ENCODE measurements at regions not wholly inside any gene's neighbourhood (a gene's known extent, or its start where the extent isn't known, plus 50 kb on each side); places are given as distances from the start of the nearest gene placed in this dataset.

DNA sequence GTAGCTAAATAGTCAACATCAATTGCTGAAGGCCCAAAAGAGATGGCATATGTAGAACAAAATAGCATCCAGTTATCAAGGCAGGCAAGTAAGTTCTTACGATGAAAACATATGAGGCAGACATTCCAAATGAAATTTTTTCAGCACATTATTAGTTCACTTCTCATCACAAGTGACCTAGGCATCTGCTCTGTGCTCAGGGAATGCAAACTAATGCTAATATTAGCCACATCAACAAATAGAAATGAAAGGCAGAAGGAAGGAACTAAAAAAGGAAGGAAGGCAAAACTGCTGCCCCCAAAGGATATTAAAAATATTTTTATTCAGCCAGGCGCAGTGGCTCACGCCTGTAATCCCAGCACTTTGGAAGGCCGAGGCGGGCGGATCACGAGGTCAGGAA lies 51.2 kb upstream of the ROCK1 start:
- TF ChIP-seq ARNT (IDR thresholded peaks at IDR 0.05) (no peak), FOXM1 (IDR thresholded peaks at IDR 0.05; ENCODE audit: borderline replicate concordance) (no peak), CTBP1 (IDR thresholded peaks at IDR 0.05; ENCODE audit: borderline replicate concordance) (no peak), LEF1 (IDR thresholded peaks at IDR 0.05; ENCODE audit: borderline replicate concordance) (no peak), HDGF (IDR thresholded peaks at IDR 0.05; ENCODE audit: borderline replicate concordance) (no peak), FOXA1 (IDR thresholded peaks at IDR 0.05) (no peak), SUZ12 (IDR thresholded peaks at IDR 0.05) (no peak), ELF4 (IDR thresholded peaks at IDR 0.05) (no peak), BHLHE40 (IDR thresholded peaks at IDR 0.05; ENCODE audit: borderline replicate concordance) (no peak), L3MBTL2 (conservative IDR thresholded peaks at IDR 0.05) (no peak), SP1 (IDR thresholded peaks at IDR 0.05) (no peak), NFRKB (IDR thresholded peaks at IDR 0.05) (no peak), PKNOX1 (IDR thresholded peaks at IDR 0.05) (no peak)
- ChIA-PET POLR2A (no interaction called here), CTCF (no interaction called here)
- DNase-seq (ENCODE audit: extremely low spot score) = no peak

DNA sequence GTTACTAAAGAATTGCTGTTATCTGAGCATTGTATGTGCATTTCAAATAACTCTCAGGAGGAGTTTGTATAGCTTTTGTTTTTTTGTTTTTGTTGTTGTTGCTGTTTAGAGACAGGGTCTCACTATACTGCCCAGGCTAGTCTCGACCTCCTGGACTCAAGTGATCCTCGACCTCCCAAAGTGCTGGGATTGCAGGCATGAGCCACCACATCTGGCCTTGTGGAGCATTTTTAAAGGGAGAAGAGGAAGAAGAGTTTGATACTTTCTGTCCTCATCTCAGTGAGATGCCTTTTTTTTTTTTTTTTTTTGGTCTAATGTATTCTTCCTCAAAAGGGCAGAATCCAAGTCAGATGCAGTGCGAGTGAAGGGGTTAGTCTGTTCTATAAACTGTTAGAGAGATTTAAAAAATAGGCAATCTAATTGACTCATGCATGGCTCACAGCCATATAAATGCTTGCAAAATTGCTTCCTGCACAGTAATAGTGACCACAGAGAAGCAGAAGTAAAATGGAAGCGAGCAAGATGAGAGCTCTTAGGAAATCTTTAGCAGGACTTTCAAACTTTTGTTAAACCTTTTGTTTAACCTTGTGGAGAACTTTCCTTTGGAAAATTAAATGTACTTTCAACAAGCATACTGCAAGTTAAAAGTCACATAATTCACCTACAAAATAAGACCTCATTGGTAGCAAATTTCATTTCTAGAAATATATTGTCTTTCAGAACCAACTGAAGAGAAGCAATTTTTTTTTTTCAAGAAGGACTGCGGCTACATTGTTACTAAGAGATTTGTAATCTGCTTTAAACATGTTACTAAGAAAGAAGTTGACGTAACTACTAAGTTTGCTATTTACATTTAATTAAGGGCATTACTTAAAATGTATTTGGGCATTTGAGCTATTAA lies 52.3 kb upstream of the ROCK1 start:
- TF ChIP-seq SP1 (IDR thresholded peaks at IDR 0.05) = no peak
- no peak for TF ChIP-seq LEF1 (IDR thresholded peaks at IDR 0.05; ENCODE audit: borderline replicate concordance)
- no peak for TF ChIP-seq ARNT (IDR thresholded peaks at IDR 0.05)
- TF ChIP-seq CTBP1 (IDR thresholded peaks at IDR 0.05; ENCODE audit: borderline replicate concordance) = no peak
- no peak for TF ChIP-seq FOXK2 (IDR thresholded peaks at IDR 0.05)
- no peak for TF ChIP-seq SUZ12 (IDR thresholded peaks at IDR 0.05)
- TF ChIP-seq BHLHE40 (IDR thresholded peaks at IDR 0.05; ENCODE audit: borderline replicate concordance) = no peak
- no peak for TF ChIP-seq FOXM1 (IDR thresholded peaks at IDR 0.05; ENCODE audit: borderline replicate concordance)

GRCh38 chr18:21164548-21165095 lies 53.0 kb upstream of the ROCK1 start:
- DNase-seq (ENCODE audit: extremely low spot score) = no peak
- CTCF ChIA-PET = no interaction called here
- POLR2A ChIA-PET = no interaction called here
- TF ChIP-seq ELF4 (IDR thresholded peaks at IDR 0.05) (no peak), L3MBTL2 (conservative IDR thresholded peaks at IDR 0.05) (no peak), HDGF (IDR thresholded peaks at IDR 0.05; ENCODE audit: borderline replicate concordance) (no peak), SUZ12 (IDR thresholded peaks at IDR 0.05) (no peak), NFRKB (IDR thresholded peaks at IDR 0.05) (no peak), BHLHE40 (IDR thresholded peaks at IDR 0.05; ENCODE audit: borderline replicate concordance) (no peak), LEF1 (IDR thresholded peaks at IDR 0.05; ENCODE audit: borderline replicate concordance) (no peak), PKNOX1 (IDR thresholded peaks at IDR 0.05) (no peak), FOXK2 (IDR thresholded peaks at IDR 0.05) (no peak), FOXA1 (IDR thresholded peaks at IDR 0.05) (no peak), ZNF384 (IDR thresholded peaks at IDR 0.05) (no peak), SP1 (IDR thresholded peaks at IDR 0.05) (no peak), ARNT (IDR thresholded peaks at IDR 0.05) (no peak), TARDBP (IDR thresholded peaks at IDR 0.05) (no peak)

More for the DNA sequence above, 52.3 kb upstream of the ROCK1 start:
- no peak for DNase-seq (ENCODE audit: extremely low spot score)
- ChIA-PET CTCF (interaction anchor here (0.6 kb wide), 1 partner anchor 37 kb away, joined by 3 read pairs; no protein-coding TSS in a partner anchor), POLR2A (no interaction called here)

GRCh38 chr18:21167641-21168377 lies 56.2 kb upstream of the ROCK1 start:
- POLR2A ChIA-PET = no interaction called here
- TF ChIP-seq ZNF384 (IDR thresholded peaks at IDR 0.05) = no peak
- no peak for TF ChIP-seq L3MBTL2 (conservative IDR thresholded peaks at IDR 0.05)
- TF ChIP-seq ARNT (IDR thresholded peaks at IDR 0.05) = no peak
- TF ChIP-seq FOXM1 (IDR thresholded peaks at IDR 0.05; ENCODE audit: borderline replicate concordance) = no peak
- no peak for TF ChIP-seq SUZ12 (IDR thresholded peaks at IDR 0.05)
- no peak for TF ChIP-seq FOXA1 (IDR thresholded peaks at IDR 0.05)
- TF ChIP-seq FOXK2 (IDR thresholded peaks at IDR 0.05) = no peak
- no peak for TF ChIP-seq LEF1 (IDR thresholded peaks at IDR 0.05; ENCODE audit: borderline replicate concordance)
- no peak for TF ChIP-seq PKNOX1 (IDR thresholded peaks at IDR 0.05)
- no peak for TF ChIP-seq CTBP1 (IDR thresholded peaks at IDR 0.05; ENCODE audit: borderline replicate concordance)
- no peak for TF ChIP-seq BHLHE40 (IDR thresholded peaks at IDR 0.05; ENCODE audit: borderline replicate concordance)
- TF ChIP-seq NFRKB (IDR thresholded peaks at IDR 0.05) = no peak
- no peak for TF ChIP-seq ELF4 (IDR thresholded peaks at IDR 0.05)
- TF ChIP-seq TARDBP (IDR thresholded peaks at IDR 0.05) = no peak
- no peak for TF ChIP-seq HDGF (IDR thresholded peaks at IDR 0.05; ENCODE audit: borderline replicate concordance)
- no peak for DNase-seq (ENCODE audit: extremely low spot score)
- CTCF ChIA-PET = no interaction called here

DNA sequence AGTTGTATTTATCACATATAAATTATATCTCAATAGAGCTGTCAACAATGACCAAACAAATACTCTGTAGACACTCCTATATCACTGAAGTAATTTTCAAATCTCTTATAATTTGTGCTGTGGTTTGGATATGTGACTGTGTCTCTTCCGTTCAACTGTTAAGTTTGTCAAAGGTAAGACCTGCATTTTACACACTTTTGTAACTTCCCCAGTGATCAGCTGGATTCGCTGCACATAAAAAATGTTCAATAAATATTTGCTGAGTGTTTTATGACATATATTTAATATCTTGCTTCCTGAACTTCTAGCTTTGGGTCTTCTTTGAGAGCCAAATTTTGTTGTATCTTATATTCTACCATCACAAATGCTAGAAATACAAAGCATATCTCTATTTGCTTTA lies 57.3 kb upstream of the ROCK1 start:
- no peak for DNase-seq (ENCODE audit: extremely low spot score)
- ChIA-PET CTCF (interaction anchor here (0.8 kb wide), 1 partner anchor 11 kb away, joined by 3 read pairs; no protein-coding TSS in a partner anchor), POLR2A (no interaction called here)
- TF ChIP-seq SUZ12 (IDR thresholded peaks at IDR 0.05) = no peak
- no peak for TF ChIP-seq FOXK2 (IDR thresholded peaks at IDR 0.05)
- TF ChIP-seq SP1 (IDR thresholded peaks at IDR 0.05) = no peak
- no peak for TF ChIP-seq TARDBP (IDR thresholded peaks at IDR 0.05)
- TF ChIP-seq HDGF (IDR thresholded peaks at IDR 0.05; ENCODE audit: borderline replicate concordance) = no peak
- no peak for TF ChIP-seq CTBP1 (IDR thresholded peaks at IDR 0.05; ENCODE audit: borderline replicate concordance)
- no peak for TF ChIP-seq FOXM1 (IDR thresholded peaks at IDR 0.05; ENCODE audit: borderline replicate concordance)
- TF ChIP-seq L3MBTL2 (conservative IDR thresholded peaks at IDR 0.05) = no peak
- no peak for TF ChIP-seq FOXA1 (IDR thresholded peaks at IDR 0.05)
- TF ChIP-seq ARNT (IDR thresholded peaks at IDR 0.05) = no peak
- TF ChIP-seq BHLHE40 (IDR thresholded peaks at IDR 0.05; ENCODE audit: borderline replicate concordance) = no peak
- no peak for TF ChIP-seq LEF1 (IDR thresholded peaks at IDR 0.05; ENCODE audit: borderline replicate concordance)
- no peak for TF ChIP-seq ZNF384 (IDR thresholded peaks at IDR 0.05)
- no peak for TF ChIP-seq PKNOX1 (IDR thresholded peaks at IDR 0.05)
- no peak for TF ChIP-seq ELF4 (IDR thresholded peaks at IDR 0.05)
- TF ChIP-seq NFRKB (IDR thresholded peaks at IDR 0.05) = no peak
